OCI-LY7 (cell line): ENCODE measurements at regions not wholly inside any gene's neighbourhood (a gene's known extent, or its start where the extent isn't known, plus 50 kb on each side); places are given as distances from the start of the nearest gene placed in this dataset.

Experiments
- BruUV-seq: library from RNA; stranded (reverse); fragments of 400-500 nt; replicated peaks from 2 replicates; lab custom pipeline; 2021; lab: Mats Ljungman, UMichigan
- CTCF ChIA-PET: fragments of 300-600 bp; sonication (Branson Sonifier 250); formaldehyde crosslinking; loops from one replicate; lab custom pipeline; 2022; ENCODE audit warnings: antibody characterized with exemption; ENCODE audit not compliant: unreplicated experiment; lab: Charles Lee
- POLR2A ChIA-PET: fragments of 300-600 bp; sonication (Branson Sonifier 250); formaldehyde crosslinking; loops from one replicate; lab custom pipeline; 2022; ENCODE audit warnings: antibody characterized with exemption; lab: Charles Lee
- DNase-seq: peaks from one replicate; pipeline ENCODE4 v3.0.0-alpha.2; 2015; ENCODE audit warnings: low spot score
- H2AFZ ChIP-seq: fragments of 200-600 bp; sonication (generic), shearing (Covaris generic); 2 replicates; pipeline ENCODE4 v1.6.1; 2014; ENCODE audit warnings: mild to moderate bottlenecking, antibody characterized with exemption, low read length, moderate library complexity
- H3K27ac ChIP-seq: fragments of 200-600 bp; sonication (generic); 2 replicates; pipeline ENCODE4 v1.5.1; 2014; ENCODE audit warnings: mixed run types, low read depth, mild to moderate bottlenecking, moderate library complexity, low read length, inconsistent platforms; ENCODE audit not compliant: poor library complexity, severe bottlenecking
- H3K36me3 ChIP-seq: fragments of 200-600 bp; sonication (generic); 2 replicates; pipeline ENCODE4 v1.6.1; 2014; ENCODE audit warnings: mild to moderate bottlenecking, antibody characterized with exemption, low read length, moderate library complexity, mixed read lengths; ENCODE audit not compliant: insufficient read depth
- H3K4me1 ChIP-seq: fragments of 200-600 bp; sonication (generic); 2 replicates; pipeline ENCODE4 v1.5.1; 2014; ENCODE audit warnings: mild to moderate bottlenecking, low read length; ENCODE audit not compliant: insufficient read depth, poor library complexity, severe bottlenecking
- H3K4me2 ChIP-seq: fragments of 200-600 bp; sonication (generic); 2 replicates; pipeline ENCODE4 v1.6.1; 2014; ENCODE audit warnings: mild to moderate bottlenecking, low read length
- H3K4me3 ChIP-seq: fragments of 200-600 bp; sonication (generic); 2 replicates; pipeline ENCODE4 v1.5.1; 2014; ENCODE audit warnings: mild to moderate bottlenecking, low read depth, low read length; ENCODE audit not compliant: poor library complexity, severe bottlenecking
- H3K79me2 ChIP-seq: fragments of 200-600 bp; sonication (generic); 2 replicates; pipeline ENCODE4 v1.6.1; 2016; ENCODE audit warnings: low read depth, mild to moderate bottlenecking, low read length, moderate library complexity, mixed read lengths; ENCODE audit not compliant: insufficient read depth
- H3K9me2 ChIP-seq: fragments of 200-600 bp; sonication (generic); 2 replicates; pipeline ENCODE4 v1.6.1; 2016; ENCODE audit warnings: mild to moderate bottlenecking, low read length, mixed read lengths; ENCODE audit not compliant: insufficient read depth
- H3K9me3 ChIP-seq: fragments of 200-600 bp; sonication (generic); 2 replicates; pipeline ENCODE4 v1.6.1; 2014; ENCODE audit warnings: mild to moderate bottlenecking, mixed run types, low read length, mixed read lengths
- H4K20me1 ChIP-seq: fragments of 200-600 bp; sonication (generic); 2 replicates; pipeline ENCODE4 v1.6.1; 2014; ENCODE audit warnings: mild to moderate bottlenecking, antibody characterized with exemption, low read length, moderate library complexity, mixed read lengths; ENCODE audit not compliant: insufficient read depth
- EZH2phosphoT487 ChIP-seq: fragments of 200-600 bp; sonication (generic); IDR thresholded peaks from 2 replicates; pipeline ENCODE4 v1.6.1; 2018; ENCODE audit warnings: low read depth, borderline replicate concordance, mild to moderate bottlenecking, mixed run types, antibody characterized with exemption, low read length, moderate library complexity, mixed read lengths
- intact Hi-C: fragments of 100-400 bp; cut with micrococcal nuclease; formaldehyde crosslinking; loops from one replicate; pipeline ENCODE4 v1.10.0; 2022; ENCODE audit not compliant: unreplicated experiment
- TF ChIP-seq, protein P1 (sequence below): fragments of 200-600 bp; sonication (generic); conservative IDR thresholded peaks from 2 replicates; pipeline ENCODE4 v1.5.1; 2014; ENCODE audit warnings: mild to moderate bottlenecking, antibody characterized with exemption, low read length, moderate library complexity, mixed read lengths

DNA sequence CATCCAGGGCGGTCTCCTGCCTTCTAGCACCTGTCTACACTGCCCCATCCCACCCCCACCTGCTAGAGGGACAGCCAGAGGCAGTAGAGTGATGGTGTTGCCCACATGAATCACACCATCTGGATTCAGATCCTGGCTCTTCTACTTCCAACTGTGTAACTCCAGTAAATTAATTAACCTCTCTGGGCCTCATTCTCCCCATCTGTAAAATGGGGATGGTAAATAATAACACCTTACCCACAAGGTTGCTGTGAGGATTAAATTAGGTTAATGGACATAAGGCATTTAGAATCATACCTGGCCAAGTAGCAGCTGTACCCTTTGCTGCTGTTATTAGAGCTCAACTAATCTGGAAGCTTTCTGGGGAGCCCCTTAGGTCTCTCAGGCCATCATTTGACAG, 149.6 kb upstream of the BCOR start:
- no TSS peak for BruUV-seq
- CTCF ChIA-PET: no interaction called here

GRCh38 chrX:40245488-40246071, 147.8 kb upstream of the BCOR start:
- CTCF ChIA-PET: no interaction called here
- intact Hi-C loops: no loop called here
- H3K4me1 ChIP-seq: no peaks in the 10 kb centered on the region
- TF ChIP-seq, protein P1, sequence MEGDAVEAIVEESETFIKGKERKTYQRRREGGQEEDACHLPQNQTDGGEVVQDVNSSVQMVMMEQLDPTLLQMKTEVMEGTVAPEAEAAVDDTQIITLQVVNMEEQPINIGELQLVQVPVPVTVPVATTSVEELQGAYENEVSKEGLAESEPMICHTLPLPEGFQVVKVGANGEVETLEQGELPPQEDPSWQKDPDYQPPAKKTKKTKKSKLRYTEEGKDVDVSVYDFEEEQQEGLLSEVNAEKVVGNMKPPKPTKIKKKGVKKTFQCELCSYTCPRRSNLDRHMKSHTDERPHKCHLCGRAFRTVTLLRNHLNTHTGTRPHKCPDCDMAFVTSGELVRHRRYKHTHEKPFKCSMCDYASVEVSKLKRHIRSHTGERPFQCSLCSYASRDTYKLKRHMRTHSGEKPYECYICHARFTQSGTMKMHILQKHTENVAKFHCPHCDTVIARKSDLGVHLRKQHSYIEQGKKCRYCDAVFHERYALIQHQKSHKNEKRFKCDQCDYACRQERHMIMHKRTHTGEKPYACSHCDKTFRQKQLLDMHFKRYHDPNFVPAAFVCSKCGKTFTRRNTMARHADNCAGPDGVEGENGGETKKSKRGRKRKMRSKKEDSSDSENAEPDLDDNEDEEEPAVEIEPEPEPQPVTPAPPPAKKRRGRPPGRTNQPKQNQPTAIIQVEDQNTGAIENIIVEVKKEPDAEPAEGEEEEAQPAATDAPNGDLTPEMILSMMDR: no peak
- no peak for TF ChIP-seq EZH2phosphoT487
- no peak overlapping the region for H3K4me3 ChIP-seq
- no peaks in the 10 kb centered on the region for H3K36me3 ChIP-seq
- no TSS peak for BruUV-seq
- H3K27ac ChIP-seq: no peak overlapping the region
- no peak overlapping the region for H3K4me2 ChIP-seq
- no peak for DNase-seq
- POLR2A ChIA-PET: no interaction called here
- no peaks in the 10 kb centered on the region for H3K9me2 ChIP-seq
- H4K20me1 ChIP-seq: no peaks in the 10 kb centered on the region
- H2AFZ ChIP-seq: no peak overlapping the region
- no peaks in the 10 kb centered on the region for H3K9me3 ChIP-seq
- no peaks in the 10 kb centered on the region for H3K79me2 ChIP-seq

More for the DNA sequence above, 149.6 kb upstream of the BCOR start:
- no peak overlapping the region for H3K4me3 ChIP-seq
- POLR2A ChIA-PET: no interaction called here
- no peaks in the 10 kb centered on the region for H3K36me3 ChIP-seq
- H3K27ac ChIP-seq: no peak overlapping the region
- no peaks in the 10 kb centered on the region for H3K9me2 ChIP-seq
- no peak for TF ChIP-seq EZH2phosphoT487
- TF ChIP-seq, protein P1: no peak
- H3K4me1 ChIP-seq: no peaks in the 10 kb centered on the region
- H2AFZ ChIP-seq: no peak overlapping the region
- intact Hi-C loops: no loop called here
- no peaks in the 10 kb centered on the region for H4K20me1 ChIP-seq
- DNase-seq: no peak
- no peaks in the 10 kb centered on the region for H3K79me2 ChIP-seq
- H3K9me3 ChIP-seq: no peaks in the 10 kb centered on the region
- no peak overlapping the region for H3K4me2 ChIP-seq

GRCh38 chrX:40244980-40245379, 147.2 kb upstream of the BCOR start:
- H3K79me2 ChIP-seq: no peaks in the 10 kb centered on the region
- intact Hi-C loops: no loop called here
- TF ChIP-seq, protein P1: no peak
- TF ChIP-seq EZH2phosphoT487: no peak
- H3K36me3 ChIP-seq: no peaks in the 10 kb centered on the region
- no peaks in the 10 kb centered on the region for H3K9me3 ChIP-seq
- POLR2A ChIA-PET: no interaction called here
- H3K4me3 ChIP-seq: no peak overlapping the region
- H3K4me2 ChIP-seq: no peak overlapping the region
- H3K27ac ChIP-seq: no peak overlapping the region
- DNase-seq: no peak
- H2AFZ ChIP-seq: no peak overlapping the region
- no peaks in the 10 kb centered on the region for H3K4me1 ChIP-seq
- no peaks in the 10 kb centered on the region for H4K20me1 ChIP-seq
- CTCF ChIA-PET: no interaction called here
- H3K9me2 ChIP-seq: no peaks in the 10 kb centered on the region
- BruUV-seq: no TSS peak
